ENCODE measurements at regions not wholly inside any gene's neighbourhood (a gene's known extent, or its start where the extent isn't known, plus 50 kb on each side); places are given as distances from the start of the nearest gene placed in this dataset.

- H3K27ac ChIP-seq, result no peak overlapping the region
- H3K79me2 ChIP-seq, result no peaks in the 10 kb centered on the region
- no peaks in the 10 kb centered on the region for H3K36me3 ChIP-seq (replicated peaks; ENCODE audit: insufficient read depth, low read depth)
- no peaks in the 10 kb centered on the region for H3K9me2 ChIP-seq (replicated peaks; ENCODE audit: insufficient read depth)
- no peak overlapping the region for H3K4me2 ChIP-seq
- no peaks in the 10 kb centered on the region for H3K4me1 ChIP-seq (ENCODE audit: insufficient read depth)
- no peaks in the 10 kb centered on the region for H4K20me1 ChIP-seq (ENCODE audit: insufficient read depth, poor library complexity, severe bottlenecking)
- H3K4me3 ChIP-seq, result no peak overlapping the region
- no peak for DNase-seq (ENCODE audit: low spot score)
- 80% methylated on average over 3 of the region's 3 CpGs for WGBS (ENCODE audit: low lambda C conversion rate, missing lambda C conversion rate)
- no peaks in the 10 kb centered on the region for H3K9me3 ChIP-seq (ENCODE audit: low read depth)
- TF ChIP-seq EZH2phosphoT487 (IDR thresholded peaks at IDR 0.05; ENCODE audit: low read depth, severe bottlenecking, unreplicated experiment) (no peak), EZH2 (IDR thresholded peaks at IDR 0.05; ENCODE audit: borderline replicate concordance) (no peak)
- TF ChIP-seq, protein P1, sequence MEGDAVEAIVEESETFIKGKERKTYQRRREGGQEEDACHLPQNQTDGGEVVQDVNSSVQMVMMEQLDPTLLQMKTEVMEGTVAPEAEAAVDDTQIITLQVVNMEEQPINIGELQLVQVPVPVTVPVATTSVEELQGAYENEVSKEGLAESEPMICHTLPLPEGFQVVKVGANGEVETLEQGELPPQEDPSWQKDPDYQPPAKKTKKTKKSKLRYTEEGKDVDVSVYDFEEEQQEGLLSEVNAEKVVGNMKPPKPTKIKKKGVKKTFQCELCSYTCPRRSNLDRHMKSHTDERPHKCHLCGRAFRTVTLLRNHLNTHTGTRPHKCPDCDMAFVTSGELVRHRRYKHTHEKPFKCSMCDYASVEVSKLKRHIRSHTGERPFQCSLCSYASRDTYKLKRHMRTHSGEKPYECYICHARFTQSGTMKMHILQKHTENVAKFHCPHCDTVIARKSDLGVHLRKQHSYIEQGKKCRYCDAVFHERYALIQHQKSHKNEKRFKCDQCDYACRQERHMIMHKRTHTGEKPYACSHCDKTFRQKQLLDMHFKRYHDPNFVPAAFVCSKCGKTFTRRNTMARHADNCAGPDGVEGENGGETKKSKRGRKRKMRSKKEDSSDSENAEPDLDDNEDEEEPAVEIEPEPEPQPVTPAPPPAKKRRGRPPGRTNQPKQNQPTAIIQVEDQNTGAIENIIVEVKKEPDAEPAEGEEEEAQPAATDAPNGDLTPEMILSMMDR (IDR thresholded peaks at IDR 0.05; ENCODE audit: poor library complexity), result no peak
- no peaks in the 10 kb centered on the region for H3K27me3 ChIP-seq
- no peak overlapping the region for H2AFZ ChIP-seq
Observed at GRCh38 chr2:6630209-6630608, 235.5 kb downstream of the CMPK2 start.

DNA sequence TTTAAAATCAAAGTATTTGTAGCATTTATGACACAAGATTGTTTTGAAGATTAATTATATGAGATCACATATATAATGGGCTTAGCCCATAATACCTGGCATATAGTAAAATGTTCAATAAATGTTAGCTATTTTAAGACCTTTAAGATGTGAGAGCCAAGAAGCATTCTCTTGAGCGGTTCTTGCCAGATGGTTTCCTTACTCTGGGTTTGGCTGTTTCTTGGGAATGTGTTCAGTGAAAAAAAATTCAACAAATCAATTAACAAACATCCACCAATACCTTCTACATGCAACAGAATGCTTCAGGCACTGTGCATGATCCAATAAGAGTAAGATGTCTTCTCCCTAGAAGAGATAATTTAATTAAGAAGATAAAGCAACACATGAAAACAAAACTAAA is 230.4 kb downstream of the CMPK2 start:
- Histone ChIP-seq H3K9me3 (ENCODE audit: low read depth) (no peaks in the 10 kb centered on the region), H2AFZ (no peak overlapping the region), H3K9me2 (replicated peaks; ENCODE audit: insufficient read depth) (no peaks in the 10 kb centered on the region), H3K79me2 (no peaks in the 10 kb centered on the region), H3K27me3 (no peaks in the 10 kb centered on the region), H3K36me3 (replicated peaks; ENCODE audit: insufficient read depth, low read depth) (no peaks in the 10 kb centered on the region), H3K4me1 (ENCODE audit: insufficient read depth) (peaks cover 2% of the 10 kb centered on the region), H4K20me1 (ENCODE audit: insufficient read depth, poor library complexity, severe bottlenecking) (no peaks in the 10 kb centered on the region), H3K4me3 (no peak overlapping the region), H3K4me2 (no peak overlapping the region), H3K27ac (no peak overlapping the region)
- WGBS (ENCODE audit: low lambda C conversion rate, missing lambda C conversion rate), result 73% methylated on average over 1 of the region's 1 CpG
- DNase-seq (ENCODE audit: low spot score), result no peak
- TF ChIP-seq EZH2 (IDR thresholded peaks at IDR 0.05; ENCODE audit: borderline replicate concordance) (no peak), EZH2phosphoT487 (IDR thresholded peaks at IDR 0.05; ENCODE audit: low read depth, severe bottlenecking, unreplicated experiment) (no peak)
- TF ChIP-seq, protein P1 (IDR thresholded peaks at IDR 0.05; ENCODE audit: poor library complexity), result no peak

- no peak for DNase-seq (ENCODE audit: low spot score)
- H3K27me3 ChIP-seq, result no peaks in the 10 kb centered on the region
- TF ChIP-seq EZH2 (IDR thresholded peaks at IDR 0.05; ENCODE audit: borderline replicate concordance), result no peak
- TF ChIP-seq, protein P1 (IDR thresholded peaks at IDR 0.05; ENCODE audit: poor library complexity), result no peak
- TF ChIP-seq EZH2phosphoT487 (IDR thresholded peaks at IDR 0.05; ENCODE audit: low read depth, severe bottlenecking, unreplicated experiment), result no peak
- H3K4me2 ChIP-seq, result no peak overlapping the region
- no peaks in the 10 kb centered on the region for H3K79me2 ChIP-seq
- 44% methylated on average over 2 of the region's 2 CpGs for WGBS (ENCODE audit: low lambda C conversion rate, missing lambda C conversion rate)
- H3K4me1 ChIP-seq (ENCODE audit: insufficient read depth), result peaks cover 3% of the 10 kb centered on the region
- no peaks in the 10 kb centered on the region for H3K9me2 ChIP-seq (replicated peaks; ENCODE audit: insufficient read depth)
- no peak overlapping the region for H2AFZ ChIP-seq
- no peaks in the 10 kb centered on the region for H3K9me3 ChIP-seq (ENCODE audit: low read depth)
- H3K27ac ChIP-seq, result no peak overlapping the region
- H4K20me1 ChIP-seq (ENCODE audit: insufficient read depth, poor library complexity, severe bottlenecking), result no peaks in the 10 kb centered on the region
- no peak overlapping the region for H3K4me3 ChIP-seq
- H3K36me3 ChIP-seq (replicated peaks; ENCODE audit: insufficient read depth, low read depth), result no peaks in the 10 kb centered on the region
Observed at GRCh38 chr2:6637330-6637729, 228.4 kb downstream of the CMPK2 start.

Measured in hepatocyte (in vitro differentiated cells).